HG03060 (cell line): ENCODE measurements at regions not wholly inside any gene's neighbourhood (a gene's known extent, or its start where the extent isn't known, plus 50 kb on each side); places are given as distances from the start of the nearest gene placed in this dataset.

Experiments
- ATAC-seq: cut with Tn5 transposase; IDR thresholded peaks from one replicate; pipeline ENCODE4 v1.9.1; 2021; ENCODE audit warnings: low read depth, moderate number of reproducible peaks; ENCODE audit not compliant: unreplicated experiment

DNA sequence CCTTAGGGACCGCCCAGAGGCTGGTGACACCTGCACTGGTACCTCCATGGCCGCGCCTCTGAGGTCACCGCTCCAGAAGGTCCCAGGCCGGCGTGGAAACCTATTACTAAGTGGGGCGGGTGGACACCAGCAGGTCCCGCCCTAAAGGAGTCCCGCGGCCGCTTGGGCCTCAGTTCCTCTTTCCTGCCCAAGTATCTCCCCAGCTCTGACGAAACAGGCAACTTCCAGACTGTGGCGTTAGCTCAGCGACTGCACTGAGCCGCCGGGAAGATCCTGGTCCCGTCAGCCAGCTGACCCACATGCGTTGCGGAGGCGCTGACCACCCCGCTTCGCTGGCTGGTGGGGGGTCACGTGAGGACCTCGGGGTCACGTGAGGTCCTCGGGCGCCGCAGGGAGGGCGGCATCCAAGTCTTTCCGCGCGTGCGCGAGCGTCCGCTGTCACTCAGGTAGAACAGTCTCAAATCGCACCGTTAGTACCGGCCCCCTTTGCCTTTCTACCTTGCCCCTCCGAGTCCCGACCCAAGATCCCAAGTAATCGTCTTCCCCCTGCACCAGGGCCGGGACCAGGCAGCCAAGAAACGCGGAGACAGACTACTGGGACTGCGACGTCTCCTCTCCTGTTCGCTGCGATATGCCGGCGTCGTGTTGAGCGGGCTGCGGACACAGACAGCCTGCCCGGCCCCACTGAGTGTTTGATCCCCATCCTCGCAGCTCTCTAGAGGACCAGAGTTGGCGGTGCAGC is 53.7 kb upstream of the KDM4C start:
- ATAC-seq = peak; percentile 71

DNA sequence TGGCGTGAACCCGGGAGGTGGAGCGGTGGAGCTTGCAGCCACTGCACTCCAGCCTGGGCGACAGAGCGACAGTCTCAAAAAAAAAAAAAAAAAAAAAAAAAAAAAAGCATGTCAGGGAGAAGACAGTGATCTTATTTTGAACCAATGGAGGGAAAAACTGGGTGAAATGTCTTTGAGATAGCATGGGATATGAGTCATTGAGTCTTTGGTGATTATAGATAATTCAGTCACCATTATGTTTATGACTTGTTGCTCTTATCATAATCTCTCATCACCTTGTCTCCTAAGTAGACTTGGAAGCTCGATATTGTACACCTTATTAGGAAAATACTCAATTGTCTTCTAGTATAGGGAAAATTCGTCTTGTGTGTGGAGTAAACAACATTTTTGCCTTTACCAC is 55.1 kb upstream of the KDM4C start:
- no peak for ATAC-seq

- no peak for ATAC-seq
Observed at GRCh38 chr9:6696178-6696577, 50.6 kb upstream of the GLDC start.

GRCh38 chr9:6695121-6695814 is 49.7 kb upstream of the GLDC start:
- ATAC-seq = no peak
